NCI-H510A treated with DMSO at 0.1 percent for 48 hours (cell line): ENCODE measurements at regions not wholly inside any gene's neighbourhood (a gene's known extent, or its start where the extent isn't known, plus 50 kb on each side); places are given as distances from the start of the nearest gene placed in this dataset.
A peak's percentile ranks its signal among the peaks of the same experiment; 100 is the strongest.

ENCODE experiments used
- DNase-seq: peaks from one replicate; lab custom pipeline; 2025; lab: John Stamatoyannopoulos, UW

DNA sequence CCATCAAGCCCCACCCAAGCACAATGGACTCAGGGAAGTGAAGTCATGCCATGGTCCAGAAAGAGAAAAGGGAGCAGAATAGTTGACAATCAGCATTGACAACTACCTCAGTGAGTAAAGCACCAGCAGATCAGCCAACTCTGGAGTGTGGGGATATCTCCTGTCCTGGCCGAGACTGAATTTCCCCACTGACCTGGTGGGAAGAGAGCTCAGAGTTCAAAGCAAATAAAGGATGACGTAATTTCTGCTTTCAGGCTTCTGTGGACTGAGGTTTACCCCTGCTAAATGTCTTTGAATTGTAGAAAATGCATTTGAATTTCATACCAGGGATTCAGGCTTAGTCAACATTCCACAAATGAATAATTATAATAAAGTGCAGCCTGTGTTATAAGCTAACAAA is 152.9 kb downstream of the CBLN1 start:
- DNase-seq = peak; percentile 57

DNA sequence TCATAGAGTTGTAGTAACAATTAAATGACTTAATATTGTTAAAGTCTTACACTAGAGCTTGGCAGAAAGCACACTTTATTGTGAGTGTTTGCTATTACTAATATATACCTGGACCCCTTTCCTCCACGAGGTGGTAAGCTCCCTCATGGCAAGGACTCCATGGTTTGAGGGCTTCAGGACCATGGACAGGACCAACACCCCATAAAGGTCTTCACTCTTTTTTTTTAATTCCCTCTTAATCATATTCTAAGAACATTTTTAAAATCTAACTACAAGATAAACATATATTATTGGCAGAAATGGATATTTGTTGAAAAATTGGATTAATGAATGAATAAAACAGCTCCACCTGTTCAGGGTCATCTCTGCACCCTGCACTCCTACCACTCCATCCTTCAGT is 154.5 kb downstream of the CBLN1 start:
- no peak for DNase-seq

DNA sequence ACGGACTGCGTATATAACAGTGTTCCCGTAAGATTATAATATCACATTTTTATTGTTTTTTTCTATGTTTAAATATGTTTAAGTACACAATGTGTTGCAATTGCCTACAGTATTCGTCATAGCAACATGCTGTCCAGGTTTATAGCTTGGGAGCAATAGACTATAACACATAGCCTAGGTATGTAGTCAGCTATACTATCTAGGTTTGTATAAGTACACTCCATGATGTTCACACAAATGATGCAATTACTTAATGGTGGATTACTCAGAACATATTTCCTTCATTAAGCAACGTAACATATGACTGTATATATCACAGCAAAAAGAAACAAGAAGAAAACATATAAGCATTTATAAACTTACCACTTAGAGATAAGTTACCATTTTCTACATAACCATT is 160.0 kb downstream of the CBLN1 start:
- no peak for DNase-seq

DNA sequence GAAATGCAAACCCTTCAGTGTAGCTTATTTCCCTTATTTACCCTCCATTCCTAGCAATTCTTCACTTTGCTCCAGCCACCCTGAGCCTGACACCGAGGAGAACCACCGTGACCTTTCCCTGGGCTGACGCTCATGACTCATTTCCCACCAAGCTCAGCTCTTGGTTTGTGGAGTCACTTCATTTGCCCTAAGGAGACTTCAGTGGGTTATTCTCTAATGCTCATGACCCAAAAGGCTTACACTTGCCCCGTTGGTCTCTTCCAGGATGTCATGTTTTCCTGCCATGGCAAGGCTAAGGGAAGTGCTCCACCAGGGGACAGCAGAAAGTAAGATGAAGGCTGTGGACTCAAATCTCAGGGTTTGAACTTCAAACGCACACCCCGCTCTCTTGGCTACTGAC is 161.0 kb downstream of the CBLN1 start:
- no peak for DNase-seq

DNA sequence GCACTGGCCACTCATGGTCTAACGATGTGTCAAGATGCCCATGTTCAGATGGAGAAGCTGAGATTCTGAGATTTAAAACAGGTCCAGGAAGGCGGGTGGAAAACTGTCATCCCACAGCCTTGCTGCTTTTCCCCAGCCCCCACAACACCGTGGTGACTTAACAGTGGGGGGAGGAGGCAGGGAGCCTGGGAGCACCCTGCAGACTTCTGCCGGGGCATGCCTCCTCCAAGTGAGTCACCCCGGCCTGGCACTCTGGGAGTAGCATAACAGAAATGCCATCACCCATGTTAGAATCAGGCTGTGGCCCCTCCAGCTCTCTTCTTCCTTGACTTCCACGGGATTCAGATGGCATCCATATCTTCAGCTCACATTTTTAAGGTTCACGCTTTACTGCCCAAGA is 164.8 kb downstream of the CBLN1 start:
- no peak for DNase-seq

DNA sequence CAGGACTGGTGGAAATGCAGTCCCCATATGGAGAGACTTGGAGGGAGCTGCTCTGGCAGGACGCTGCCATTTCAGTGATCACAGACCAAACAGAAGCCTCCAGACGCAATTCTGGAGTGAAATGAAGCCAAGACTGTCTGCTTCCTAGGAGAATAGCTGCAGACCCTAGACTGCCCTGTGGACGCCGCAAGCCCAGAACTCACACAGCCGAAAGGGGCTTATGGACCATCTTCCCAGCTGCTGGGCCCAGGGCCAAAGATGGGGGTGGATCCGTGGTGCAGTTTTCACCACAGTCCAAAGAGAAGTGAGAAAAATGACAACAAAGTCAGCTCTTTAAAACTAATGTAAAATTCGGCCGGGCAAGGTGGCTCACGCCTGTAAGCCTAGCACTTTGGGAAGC is 165.7 kb downstream of the CBLN1 start:
- DNase-seq = no peak

DNA sequence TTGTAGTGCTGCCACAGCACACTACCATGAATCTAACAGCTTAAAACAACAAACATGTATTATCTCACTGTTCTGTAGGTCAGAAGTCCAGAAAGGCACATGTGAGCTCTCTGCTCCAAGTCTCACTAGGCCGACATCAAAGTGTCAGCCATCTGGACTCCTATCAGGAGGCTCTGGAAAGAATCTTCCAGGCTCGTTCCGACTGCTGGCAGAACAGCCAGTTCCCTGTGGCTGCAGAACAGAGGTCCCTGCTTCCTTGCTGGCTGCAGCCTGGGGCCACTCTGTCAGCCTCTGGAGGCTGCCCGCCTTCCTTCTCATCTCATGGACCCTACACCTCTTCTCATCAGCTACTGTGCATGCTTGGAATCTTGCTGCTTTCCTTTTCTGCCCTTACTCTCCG is 168.9 kb downstream of the CBLN1 start:
- no peak for DNase-seq

DNA sequence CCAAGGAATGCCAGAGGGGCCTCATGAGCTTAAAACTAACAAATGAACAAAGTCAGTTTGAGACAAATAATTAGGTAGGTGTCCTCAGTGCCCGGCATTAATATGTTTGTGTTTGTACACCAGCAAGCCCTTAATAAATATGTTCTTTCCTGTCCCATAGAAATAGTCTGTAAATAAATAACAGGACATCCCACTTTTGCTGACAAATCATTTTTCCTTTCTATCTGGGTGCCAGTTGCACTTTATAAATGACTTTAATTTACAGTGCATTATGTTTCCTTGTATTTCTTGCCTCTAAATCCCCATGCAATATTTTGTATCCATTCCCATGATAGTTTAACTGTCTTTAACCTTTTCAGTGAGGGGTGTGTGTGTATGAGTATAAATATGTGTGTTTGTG is 170.3 kb downstream of the CBLN1 start:
- no peak for DNase-seq

DNA sequence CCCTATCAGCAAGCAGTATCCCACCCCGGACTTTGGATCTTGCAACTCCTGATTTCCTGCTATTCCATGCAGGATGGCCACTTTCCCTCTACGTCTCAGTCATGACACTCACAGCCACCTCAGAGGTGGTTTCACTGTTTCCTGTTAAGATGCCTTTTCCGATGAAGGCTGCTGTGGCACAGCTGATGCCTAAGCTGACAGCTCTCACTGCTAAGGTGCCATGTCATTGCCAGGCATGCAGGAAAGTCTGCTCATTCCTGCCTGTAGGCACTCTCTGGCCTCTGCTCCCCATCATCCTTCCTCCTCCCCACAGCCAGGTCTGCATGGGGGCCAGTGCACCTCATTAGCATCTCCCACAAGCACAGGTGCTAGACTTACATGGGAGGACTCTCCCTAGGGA is 173.0 kb downstream of the CBLN1 start:
- no peak for DNase-seq

DNA sequence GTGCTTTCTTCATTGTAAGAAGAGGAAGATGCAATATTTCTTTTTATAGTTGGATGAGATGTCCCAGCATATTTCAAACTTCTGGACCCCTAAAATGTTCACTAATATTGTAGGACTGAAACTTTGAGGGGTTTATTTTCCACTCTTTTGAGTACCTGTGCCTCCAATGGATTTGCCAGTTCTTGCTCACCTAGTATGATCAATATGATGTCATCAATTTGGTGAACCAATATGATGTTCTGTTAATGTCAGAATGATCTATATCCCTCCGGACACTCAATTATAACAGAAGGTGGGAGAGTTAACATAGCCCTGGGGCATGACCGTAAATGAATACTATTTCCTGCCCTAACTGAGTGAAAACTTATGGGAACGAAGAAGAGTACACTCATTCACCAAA is 178.3 kb downstream of the CBLN1 start:
- no peak for DNase-seq

DNA sequence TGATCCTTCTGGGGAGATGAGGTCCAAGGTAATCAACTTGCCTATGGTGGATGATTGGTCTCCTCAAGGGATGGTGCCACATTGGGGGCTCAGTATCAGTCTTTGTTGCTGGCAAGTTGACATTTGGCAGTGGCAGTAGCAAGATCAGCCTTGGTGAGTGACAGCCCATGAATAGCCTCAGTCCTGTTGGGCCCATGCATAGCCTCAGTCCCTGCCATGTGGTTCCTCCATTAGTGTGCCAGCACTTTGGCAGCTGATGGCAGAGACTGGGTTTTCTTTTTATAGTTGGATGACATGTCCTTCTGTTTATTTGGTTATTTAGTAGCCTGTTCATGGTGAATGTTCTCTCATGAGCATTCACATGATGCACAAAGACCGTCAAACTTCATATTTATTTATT is 179.6 kb downstream of the CBLN1 start:
- DNase-seq = no peak

DNA sequence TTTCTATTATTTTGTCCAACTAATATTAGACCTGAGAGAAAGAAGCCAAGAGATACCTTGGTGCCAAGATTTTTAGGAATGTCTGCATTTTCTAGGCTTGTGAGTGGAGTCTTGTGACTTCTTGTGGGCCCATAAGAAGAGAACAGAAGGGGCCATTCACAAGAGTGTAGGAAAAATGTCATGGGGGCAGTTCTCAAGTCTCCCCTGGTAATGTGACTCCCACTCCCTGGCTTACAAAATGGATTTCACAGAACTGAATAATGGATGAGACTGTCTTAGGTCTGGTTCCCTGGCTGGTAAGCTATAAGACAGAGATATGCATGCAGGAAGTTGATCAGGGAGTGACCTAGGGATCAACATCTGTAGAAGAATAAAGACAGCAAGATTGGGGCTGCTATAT is 181.3 kb downstream of the CBLN1 start:
- no peak for DNase-seq

DNA sequence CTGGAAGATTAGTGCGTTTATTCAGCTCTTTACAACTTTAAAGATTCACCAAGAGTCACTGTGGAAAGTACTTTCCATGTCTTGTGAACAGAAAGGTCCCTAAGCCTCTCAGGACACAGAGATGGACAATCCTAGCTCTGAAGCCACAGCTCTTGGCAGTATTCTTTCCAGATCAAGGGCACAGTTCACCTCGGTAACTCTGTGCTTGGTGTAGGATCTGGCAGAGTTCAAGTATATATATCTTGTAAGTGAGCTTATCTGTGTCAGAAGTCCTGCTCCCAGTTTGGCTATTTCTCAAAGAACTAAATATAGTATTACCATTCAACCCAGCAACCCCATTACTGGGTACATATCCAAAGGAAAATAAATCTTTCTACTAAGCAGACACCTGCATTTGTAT is 183.7 kb downstream of the CBLN1 start:
- no peak for DNase-seq

DNA sequence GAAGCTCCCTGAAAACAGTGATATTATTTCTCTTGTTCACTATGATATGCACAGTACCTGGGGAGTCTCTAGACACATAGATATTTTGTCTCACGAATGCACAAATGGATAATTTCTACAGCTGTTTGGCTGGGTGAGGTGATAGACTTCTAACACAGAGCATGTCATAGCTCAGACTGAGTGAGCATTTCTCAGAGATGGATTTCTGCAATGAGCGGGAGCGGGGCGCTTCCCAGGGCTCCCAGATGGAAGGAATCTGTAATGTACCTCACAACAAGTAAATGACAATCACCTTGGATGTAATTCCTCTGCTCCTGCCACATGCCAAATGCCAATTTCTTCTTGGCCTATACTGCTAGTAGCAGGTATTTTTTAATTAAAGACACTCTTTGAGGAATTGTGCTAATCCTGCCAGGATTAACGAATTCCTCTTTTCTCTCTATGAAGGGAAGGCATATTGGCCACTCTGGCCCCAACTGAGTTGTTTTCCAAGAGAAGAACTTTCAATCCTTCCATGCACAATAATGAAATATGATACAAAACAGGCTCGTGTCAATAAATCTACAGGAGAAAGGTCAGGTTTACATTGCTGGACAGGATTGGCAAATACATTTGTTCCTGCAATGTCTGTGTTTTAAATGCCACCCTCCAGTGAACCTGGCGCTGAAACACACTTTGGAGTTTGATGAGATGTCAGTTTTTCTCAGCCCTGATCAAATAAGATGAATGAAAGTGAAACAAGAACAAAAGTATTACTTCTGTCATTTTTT is 185.3 kb downstream of the CBLN1 start:
- DNase-seq = no peak

DNA sequence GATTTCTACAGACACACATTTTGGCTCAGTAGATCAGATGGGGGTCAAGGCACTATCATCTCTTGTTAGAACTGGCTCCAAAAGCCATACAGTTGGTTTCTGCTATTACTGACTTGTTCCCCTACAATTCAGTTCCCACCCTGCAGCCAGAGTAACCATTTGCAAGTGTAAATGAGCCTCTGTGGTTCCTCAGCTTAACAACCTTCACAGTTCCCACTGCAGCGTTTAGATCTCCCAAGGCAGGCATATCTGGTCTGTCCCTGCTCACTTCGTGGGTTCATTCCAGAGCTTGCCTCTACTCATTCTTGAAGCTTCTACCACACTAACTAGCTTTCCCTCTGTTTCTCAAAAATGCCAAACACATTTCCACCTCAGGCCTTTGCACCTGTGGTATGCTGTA is 186.1 kb downstream of the CBLN1 start:
- no peak for DNase-seq

DNA sequence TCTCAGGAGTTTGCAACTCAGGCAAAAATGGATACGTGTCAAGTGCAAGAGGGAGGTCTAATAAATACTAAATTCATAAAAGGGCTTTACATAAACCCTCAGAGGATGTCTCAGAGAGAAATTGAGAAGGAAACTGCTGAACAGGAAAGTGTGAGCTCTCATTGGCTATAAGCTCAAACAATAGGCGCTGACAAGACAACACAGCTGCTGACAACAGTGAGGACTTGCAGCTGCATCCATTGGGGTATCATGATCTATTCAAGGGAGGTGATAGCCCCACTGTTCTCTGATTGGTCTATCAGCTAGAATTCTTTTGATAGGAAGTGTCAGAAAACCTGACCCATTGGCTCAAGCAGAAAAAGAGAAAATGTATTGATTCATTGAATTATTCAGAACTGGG is 187.2 kb downstream of the CBLN1 start:
- peak; percentile 34 for DNase-seq

DNA sequence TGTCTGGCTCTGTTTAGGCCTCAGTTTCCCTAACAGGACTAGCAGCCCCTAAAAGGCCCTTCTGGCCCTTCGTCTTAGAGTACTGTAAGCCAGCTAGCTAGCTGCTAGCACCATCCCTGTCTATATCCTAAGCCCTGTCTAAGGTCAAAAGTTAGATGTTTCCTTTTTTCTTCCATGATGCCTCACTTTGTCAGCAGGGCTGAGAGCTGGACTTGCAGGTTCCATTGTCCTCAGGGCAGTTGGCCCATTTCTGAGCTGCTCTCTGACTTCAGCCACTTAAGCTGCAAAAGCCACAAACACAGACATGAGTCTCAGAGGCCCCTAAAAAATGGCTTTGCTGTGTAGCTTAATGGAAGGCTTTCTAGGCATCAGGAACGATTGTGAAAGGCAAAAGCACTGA is 187.7 kb downstream of the CBLN1 start:
- no peak for DNase-seq

DNA sequence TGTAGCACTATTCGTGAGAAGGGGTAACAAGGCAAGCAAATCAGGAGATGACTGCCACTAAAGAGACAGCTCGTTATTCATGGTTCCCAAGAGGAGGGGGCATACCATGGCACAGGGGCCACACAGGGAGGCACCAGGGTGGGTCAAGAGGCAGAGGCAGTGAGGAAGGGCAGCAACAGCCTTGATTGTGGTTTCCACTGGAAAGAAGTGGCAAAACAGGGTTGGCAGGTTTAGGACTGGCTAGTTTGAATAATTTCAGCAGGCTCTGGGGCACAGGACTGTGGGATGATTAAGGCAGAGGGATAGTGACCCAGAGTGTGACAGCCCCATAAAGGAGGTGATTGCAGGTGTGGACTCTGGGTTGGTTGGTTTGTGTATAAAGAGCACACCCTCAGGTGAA is 188.9 kb downstream of the CBLN1 start:
- peak; percentile 72 for DNase-seq

DNA sequence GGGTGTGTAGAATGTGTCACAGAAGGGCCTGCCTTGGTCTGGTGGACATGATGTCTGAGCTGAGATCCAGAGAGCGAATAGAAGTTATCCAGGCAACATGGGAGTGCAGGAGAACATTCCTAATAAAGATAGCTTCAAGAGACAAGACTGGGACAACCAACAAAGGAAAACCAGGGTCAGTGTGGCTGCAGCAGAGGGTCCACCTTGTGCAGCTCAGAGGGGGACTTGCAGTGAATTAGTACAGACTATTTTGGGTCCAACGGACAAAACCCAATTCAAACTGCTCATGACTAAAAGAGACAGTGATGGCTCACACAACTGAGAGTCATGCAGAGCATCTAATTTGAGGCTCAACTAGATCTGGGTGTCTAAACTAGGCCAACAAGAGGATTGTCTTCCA is 192.1 kb downstream of the CBLN1 start:
- no peak for DNase-seq

DNA sequence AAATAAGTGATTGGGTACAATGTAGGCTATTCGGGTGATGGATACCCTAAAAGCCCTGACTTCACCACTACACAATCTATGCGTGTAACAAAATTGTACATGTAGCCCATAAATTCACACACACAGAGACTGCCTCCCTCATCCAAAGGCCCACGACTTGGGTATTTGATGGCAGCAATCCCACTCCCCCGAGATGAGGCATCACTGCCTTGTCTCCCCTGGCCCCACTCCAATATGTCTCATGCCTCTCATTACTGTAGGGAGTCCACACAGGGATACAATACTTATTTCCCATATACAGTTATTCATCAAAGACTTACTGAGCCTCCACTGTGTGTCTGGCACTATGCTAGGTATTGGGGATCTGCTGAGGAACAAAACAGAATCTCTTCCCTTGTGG is 192.6 kb downstream of the CBLN1 start:
- DNase-seq = no peak

DNA sequence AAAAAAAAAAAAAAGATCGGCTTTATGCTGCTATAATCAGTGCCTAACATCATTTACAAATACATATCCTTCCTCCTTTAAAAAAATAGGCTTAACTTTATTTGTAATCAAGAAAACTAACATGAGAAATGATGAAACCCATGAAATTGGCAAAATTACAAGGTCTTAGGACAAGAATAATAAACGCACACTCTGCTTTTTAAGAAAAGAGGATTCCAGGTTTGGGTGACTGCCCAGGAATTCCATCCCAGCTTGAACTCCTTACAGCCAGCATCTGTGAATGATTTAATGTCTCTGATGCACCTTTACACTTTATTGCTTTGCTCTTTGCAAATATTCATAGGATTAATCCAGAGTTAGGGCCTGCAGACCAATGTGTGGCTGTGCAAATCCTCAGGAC is 196.0 kb downstream of the CBLN1 start:
- no peak for DNase-seq

DNA sequence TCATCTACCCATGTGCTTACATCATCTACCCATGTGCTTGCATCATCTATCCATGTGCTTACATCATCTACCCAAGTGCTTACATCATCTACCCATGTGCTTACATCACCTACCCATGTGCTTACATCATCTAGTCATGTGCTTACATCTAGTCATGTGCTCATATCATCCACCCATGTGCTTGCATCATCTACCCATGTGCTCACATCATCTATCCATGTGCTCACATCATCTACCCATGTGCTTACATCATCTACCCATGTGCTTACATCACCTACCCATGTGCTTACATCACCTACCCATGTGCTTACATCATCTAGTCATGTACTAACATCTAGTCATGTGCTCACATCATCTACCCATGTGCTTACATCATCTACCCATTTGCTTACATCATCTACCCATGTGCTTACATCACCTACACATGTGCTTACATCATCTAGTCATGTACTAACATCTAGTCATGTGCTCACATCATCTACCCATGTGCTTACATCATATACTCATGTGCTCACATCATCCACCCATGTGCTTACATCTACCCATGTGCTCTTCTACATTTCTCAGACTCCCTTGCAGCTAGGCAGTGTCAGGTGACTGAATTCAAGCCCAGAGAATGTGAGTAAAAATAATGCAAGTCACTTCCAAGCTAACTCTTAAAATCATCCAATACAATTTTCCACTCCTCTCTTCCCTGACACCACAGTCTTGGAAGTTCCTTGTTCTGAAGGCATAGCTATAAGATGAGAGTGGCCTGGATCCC is 196.8 kb downstream of the CBLN1 start:
- no peak for DNase-seq

DNA sequence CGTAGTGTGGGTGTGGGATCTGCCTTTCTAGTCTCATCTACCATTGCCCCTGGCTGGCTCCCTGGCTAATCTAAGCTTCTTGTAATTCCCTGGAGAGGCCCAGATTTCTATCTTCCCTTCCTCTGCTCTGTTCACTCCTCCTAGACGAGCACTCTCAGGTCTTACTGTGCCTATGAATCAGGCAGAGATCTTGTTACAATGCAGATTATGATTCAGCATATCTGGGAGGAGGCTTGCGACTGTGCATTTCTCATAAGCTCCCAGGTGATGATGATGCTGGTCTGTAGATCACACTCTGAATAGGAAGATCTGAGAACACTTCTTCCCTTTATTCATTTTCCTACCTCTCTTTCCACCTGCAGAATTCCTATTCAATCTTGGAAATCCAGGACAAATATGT is 200.1 kb downstream of the CBLN1 start:
- no peak for DNase-seq

DNA sequence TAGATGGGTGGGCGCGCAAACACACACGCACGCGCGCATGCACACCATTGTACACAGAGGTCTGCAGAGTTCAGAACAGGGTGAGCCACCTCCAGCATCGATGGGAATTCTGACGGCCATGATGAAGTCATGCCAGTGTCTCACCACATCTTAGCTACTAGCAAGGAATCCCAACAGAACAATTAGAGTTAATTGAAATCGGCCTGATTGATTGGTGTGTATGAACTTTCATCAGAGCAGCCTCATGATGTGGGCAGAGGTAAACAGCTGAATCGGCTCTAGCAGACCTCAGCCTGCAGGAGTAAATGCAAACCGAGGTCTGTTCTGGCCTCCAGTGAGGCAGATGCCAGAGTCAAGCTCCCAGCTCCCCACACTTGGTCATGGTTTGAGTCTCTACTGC is 200.6 kb downstream of the CBLN1 start:
- DNase-seq = no peak
